IPS DF 6.9 (cell line): ENCODE measurements at regions not wholly inside any gene's neighbourhood (a gene's known extent, or its start where the extent isn't known, plus 50 kb on each side); places are given as distances from the start of the nearest gene placed in this dataset.

ENCODE experiments used
- DNase-seq: peaks from one replicate; pipeline ENCODE4 v3.0.0-alpha.2; 2013; ENCODE audit warnings: low read depth, low spot score
- H3K27ac ChIP-seq: one replicate; pipeline ENCODE4 v1.5.1; 2013; ENCODE audit warnings: low read length, control low read depth
- H3K27me3 ChIP-seq: 2 replicates; pipeline ENCODE4 v1.6.1; 2013; ENCODE audit warnings: mild to moderate bottlenecking, low read length; ENCODE audit not compliant: control insufficient read depth, insufficient read depth
- H3K36me3 ChIP-seq: 2 replicates; pipeline ENCODE4 v1.6.1; 2013; ENCODE audit warnings: low read length; ENCODE audit not compliant: control insufficient read depth, insufficient read depth
- H3K4me1 ChIP-seq: 2 replicates; pipeline ENCODE4 v1.6.1; 2013; ENCODE audit warnings: low read length; ENCODE audit not compliant: control insufficient read depth, insufficient read depth
- H3K4me3 ChIP-seq: 2 replicates; pipeline ENCODE4 v1.5.1; 2013; ENCODE audit warnings: mild to moderate bottlenecking, low read length
- H3K9me3 ChIP-seq: 2 replicates; pipeline ENCODE4 v1.6.1; 2013; ENCODE audit warnings: low read length, inconsistent platforms; ENCODE audit not compliant: control insufficient read depth, insufficient read depth
- WGBS: extraction: QIAGEN DNeasy Blood & Tissue Kit; methylation state at CpG from one replicate; pipeline ENCODE4 v1.1.7; 2013; ENCODE audit warnings: mixed read lengths, missing lambda C conversion rate; ENCODE audit not compliant: insufficient read length, insufficient coverage; 5-methylcytosine and 5-hydroxymethylcytosine counted together

- Histone ChIP-seq H3K36me3 (no peaks in the 10 kb centered on the region), H3K4me3 (no peak overlapping the region), H3K27ac (no peak overlapping the region), H3K27me3 (no peaks in the 10 kb centered on the region; the same call in 1 of the 2 replicates), H3K4me1 (0 out of 2 replicates have a peak, but pooled peaks cover 2% of the 10 kb centered on the region), H3K9me3 (no peaks in the 10 kb centered on the region)
- no CpG with 5 or more reads among the region's 6 CpGs for WGBS
- DNase-seq, result no peak
Observed at GRCh38 chrX:69072486-69073006, 92.7 kb downstream of the PJA1 start.

GRCh38 chrX:69070949-69071650 is 94.2 kb downstream of the PJA1 start:
- no peaks in the 10 kb centered on the region for H3K36me3 ChIP-seq
- WGBS, result no CpG with 5 or more reads among the region's 12 CpGs
- H3K4me3 ChIP-seq, result no peak overlapping the region
- no peaks in the 10 kb centered on the region; the same call in 1 of the 2 replicates for H3K27me3 ChIP-seq
- DNase-seq, result no peak
- H3K27ac ChIP-seq, result no peak overlapping the region
- H3K4me1 ChIP-seq, result 0 out of 2 replicates have a peak, but pooled peaks cover 2% of the 10 kb centered on the region
- H3K9me3 ChIP-seq, result no peaks in the 10 kb centered on the region

GRCh38 chrX:69069876-69070275 is 95.4 kb downstream of the PJA1 start:
- Histone ChIP-seq H3K4me1 (0 out of 2 replicates have a peak, but pooled peaks cover 2% of the 10 kb centered on the region), H3K9me3 (no peaks in the 10 kb centered on the region), H3K27ac (no peak overlapping the region), H3K4me3 (no peak overlapping the region), H3K36me3 (no peaks in the 10 kb centered on the region), H3K27me3 (no peaks in the 10 kb centered on the region; the same call in 1 of the 2 replicates)
- DNase-seq, result no peak
- no CpG with 5 or more reads among the region's 3 CpGs for WGBS

GRCh38 chrX:69069086-69069445 is 96.2 kb downstream of the PJA1 start:
- DNase-seq, result no peak
- no CpG with 5 or more reads among the region's 4 CpGs for WGBS
- no peaks in the 10 kb centered on the region; the same call in 1 of the 2 replicates for H3K27me3 ChIP-seq
- no peaks in the 10 kb centered on the region for H3K9me3 ChIP-seq
- H3K36me3 ChIP-seq, result no peaks in the 10 kb centered on the region
- no peak overlapping the region for H3K27ac ChIP-seq
- no peak overlapping the region for H3K4me3 ChIP-seq
- H3K4me1 ChIP-seq, result 0 out of 2 replicates have a peak, but pooled peaks cover 2% of the 10 kb centered on the region

GRCh38 chrX:69068301-69069085 is 96.8 kb downstream of the PJA1 start:
- no peak overlapping the region for H3K27ac ChIP-seq
- no peak overlapping the region for H3K4me3 ChIP-seq
- no peak for DNase-seq
- WGBS, result no CpG with 5 or more reads among the region's 7 CpGs
- no peaks in the 10 kb centered on the region for H3K9me3 ChIP-seq
- no peaks in the 10 kb centered on the region; the same call in 1 of the 2 replicates for H3K27me3 ChIP-seq
- H3K4me1 ChIP-seq, result 0 out of 2 replicates have a peak, but pooled peaks cover 2% of the 10 kb centered on the region
- H3K36me3 ChIP-seq, result no peaks in the 10 kb centered on the region

- Histone ChIP-seq H3K27me3 (no peaks in the 10 kb centered on the region; the same call in 1 of the 2 replicates), H3K9me3 (no peaks in the 10 kb centered on the region), H3K4me3 (no peak overlapping the region), H3K4me1 (0 out of 2 replicates have a peak, but pooled peaks cover 2% of the 10 kb centered on the region), H3K27ac (no peak overlapping the region), H3K36me3 (no peaks in the 10 kb centered on the region)
- DNase-seq, result no peak
- no CpG with 5 or more reads among the region's 2 CpGs for WGBS
Observed at GRCh38 chrX:69067841-69068240, 97.4 kb downstream of the PJA1 start.

GRCh38 chrX:69066966-69067525 is 98.2 kb downstream of the PJA1 start:
- Histone ChIP-seq H3K4me3 (no peak overlapping the region), H3K27me3 (no peaks in the 10 kb centered on the region; the same call in 1 of the 2 replicates), H3K36me3 (no peaks in the 10 kb centered on the region), H3K4me1 (0 out of 2 replicates have a peak, but pooled peaks cover 2% of the 10 kb centered on the region), H3K9me3 (no peaks in the 10 kb centered on the region), H3K27ac (no peak overlapping the region)
- WGBS, result no CpG with 5 or more reads among the region's 4 CpGs
- no peak for DNase-seq

- Histone ChIP-seq H3K27me3 (no peaks in the 10 kb centered on the region; the same call in 1 of the 2 replicates), H3K9me3 (no peaks in the 10 kb centered on the region), H3K4me1 (0 out of 2 replicates have a peak, but pooled peaks cover 2% of the 10 kb centered on the region), H3K36me3 (no peaks in the 10 kb centered on the region), H3K27ac (no peak overlapping the region), H3K4me3 (no peak overlapping the region)
- DNase-seq, result no peak
- no CpG with 5 or more reads among the region's 7 CpGs for WGBS
Observed at GRCh38 chrX:69066021-69066757, 99.1 kb downstream of the PJA1 start.

GRCh38 chrX:69065451-69065850 is 99.8 kb downstream of the PJA1 start:
- DNase-seq, result no peak
- Histone ChIP-seq H3K9me3 (no peaks in the 10 kb centered on the region), H3K36me3 (no peaks in the 10 kb centered on the region), H3K4me1 (no peaks in the 10 kb centered on the region), H3K27ac (no peak overlapping the region), H3K4me3 (no peak overlapping the region), H3K27me3 (no peaks in the 10 kb centered on the region; the same call in 1 of the 2 replicates)
- no CpG with 5 or more reads among the region's 1 CpG for WGBS
